ENCODE measurements at regions not wholly inside any gene's neighbourhood (a gene's known extent, or its start where the extent isn't known, plus 50 kb on each side); places are given as distances from the start of the nearest gene placed in this dataset.

GRCh38 chr6:12221856-12222255, 68.3 kb upstream of the EDN1 start:
- ATAC-seq (ENCODE audit: low FRiP score) (no peak), DNase-seq (ENCODE audit: low spot score) (no peak)
- TF ChIP-seq CTCF (IDR thresholded peaks at IDR 0.05): no peak

- TF ChIP-seq CTCF (IDR thresholded peaks at IDR 0.05): no peak
- no peak for DNase-seq (ENCODE audit: low spot score)
- no peak for ATAC-seq (ENCODE audit: low FRiP score)
Measured at GRCh38 chr6:12222405-12223366, 67.5 kb upstream of the EDN1 start.

GRCh38 chr6:12223383-12223782, 66.8 kb upstream of the EDN1 start:
- TF ChIP-seq CTCF (IDR thresholded peaks at IDR 0.05): no peak
- ATAC-seq (ENCODE audit: low FRiP score): no peak
- DNase-seq (ENCODE audit: low spot score): no peak

- ATAC-seq (ENCODE audit: low FRiP score) (peak; percentile 48), DNase-seq (ENCODE audit: low spot score) (no peak)
- TF ChIP-seq CTCF (IDR thresholded peaks at IDR 0.05): no peak
Measured at GRCh38 chr6:12224251-12224650, 65.9 kb upstream of the EDN1 start.

- ATAC-seq (ENCODE audit: low FRiP score): no peak
- no peak for TF ChIP-seq CTCF (IDR thresholded peaks at IDR 0.05)
- DNase-seq (ENCODE audit: low spot score): no peak
Measured at GRCh38 chr6:12228447-12229146, 61.6 kb upstream of the EDN1 start.

- DNase-seq (ENCODE audit: low spot score) (no peak), ATAC-seq (ENCODE audit: low FRiP score) (no peak)
- TF ChIP-seq CTCF (IDR thresholded peaks at IDR 0.05): no peak
Measured at GRCh38 chr6:12229332-12229731, 60.8 kb upstream of the EDN1 start.

Data from omental fat pad (tissue), 3 donors.